ENCODE measurements at regions not wholly inside any gene's neighbourhood (a gene's known extent, or its start where the extent isn't known, plus 50 kb on each side); places are given as distances from the start of the nearest gene placed in this dataset.
"Not testable (repeated sequence)": the region's sequence is repeated elsewhere in the genome, so short reads cannot be mapped to it uniquely, and the experiment has no call there.

DNA sequence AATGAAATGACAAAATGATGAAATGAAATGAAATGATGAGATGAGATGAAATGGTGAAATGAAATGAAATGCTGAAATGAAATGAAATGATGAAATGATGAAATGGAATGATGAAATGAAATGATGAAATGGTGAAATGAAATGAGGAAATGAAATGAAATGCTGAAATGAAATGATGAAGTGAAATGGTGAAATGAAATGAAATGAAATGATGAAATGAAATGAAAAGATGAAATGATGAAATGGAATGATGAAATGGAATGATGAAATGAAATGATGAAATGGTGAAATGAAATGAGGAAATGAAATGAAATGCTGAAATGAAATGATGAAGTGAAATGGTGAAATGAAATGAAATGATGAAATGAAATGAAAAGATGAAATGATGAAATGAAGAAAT, 2755.0 kb downstream of the RPIA start:
- TF ChIP-seq, protein P1, sequence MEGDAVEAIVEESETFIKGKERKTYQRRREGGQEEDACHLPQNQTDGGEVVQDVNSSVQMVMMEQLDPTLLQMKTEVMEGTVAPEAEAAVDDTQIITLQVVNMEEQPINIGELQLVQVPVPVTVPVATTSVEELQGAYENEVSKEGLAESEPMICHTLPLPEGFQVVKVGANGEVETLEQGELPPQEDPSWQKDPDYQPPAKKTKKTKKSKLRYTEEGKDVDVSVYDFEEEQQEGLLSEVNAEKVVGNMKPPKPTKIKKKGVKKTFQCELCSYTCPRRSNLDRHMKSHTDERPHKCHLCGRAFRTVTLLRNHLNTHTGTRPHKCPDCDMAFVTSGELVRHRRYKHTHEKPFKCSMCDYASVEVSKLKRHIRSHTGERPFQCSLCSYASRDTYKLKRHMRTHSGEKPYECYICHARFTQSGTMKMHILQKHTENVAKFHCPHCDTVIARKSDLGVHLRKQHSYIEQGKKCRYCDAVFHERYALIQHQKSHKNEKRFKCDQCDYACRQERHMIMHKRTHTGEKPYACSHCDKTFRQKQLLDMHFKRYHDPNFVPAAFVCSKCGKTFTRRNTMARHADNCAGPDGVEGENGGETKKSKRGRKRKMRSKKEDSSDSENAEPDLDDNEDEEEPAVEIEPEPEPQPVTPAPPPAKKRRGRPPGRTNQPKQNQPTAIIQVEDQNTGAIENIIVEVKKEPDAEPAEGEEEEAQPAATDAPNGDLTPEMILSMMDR (IDR thresholded peaks at IDR 0.05), result not testable (repeated sequence)
- TF ChIP-seq POLR2AphosphoS5 (IDR thresholded peaks at IDR 0.05; ENCODE audit: insufficient read depth in 1 of 2, low read depth in 1 of 2), result not testable (repeated sequence)
